Ovary (tissue), 3 donors: ENCODE measurements at regions not wholly inside any gene's neighbourhood (a gene's known extent, or its start where the extent isn't known, plus 50 kb on each side); places are given as distances from the start of the nearest gene placed in this dataset.

ENCODE experiments used
- CTCF ChIP-seq, 3 donors: fragments of 450-650 bp in 2 of 3; fragments of 200-600 bp in 1 of 3; IDR thresholded peaks; one replicate each; pipeline versions ENCODE4 v1.5.1 to v1.8.0; 2016 to 2022; ENCODE audit warnings: antibody characterized with exemption in 3 of 3, mild to moderate bottlenecking in 1 of 3
- POLR2A ChIP-seq: fragments of 450-650 bp; IDR thresholded peaks from one replicate; pipeline ENCODE4 v1.6.1; 2017; ENCODE audit warnings: antibody characterized with exemption, mild to moderate bottlenecking, moderate library complexity
- donor health status: DM: no; HTN: no; CAD: no.

- no peak for TF ChIP-seq POLR2A
- no peak for TF ChIP-seq CTCF (IDR thresholded peaks at IDR 0.05)
Observed at GRCh38 chr1:187249196-187249595, 420.4 kb downstream of the PLA2G4A start.
